Astrocyte (in vitro differentiated cells and primary cell): ENCODE measurements at regions not wholly inside any gene's neighbourhood (a gene's known extent, or its start where the extent isn't known, plus 50 kb on each side); places are given as distances from the start of the nearest gene placed in this dataset.

Experiments
- DNase-seq: peaks from one replicate; pipeline ENCODE4 v3.0.0-alpha.2; 2010; ENCODE audit warnings: low read depth
- FAIRE-seq: peaks from 2 replicates; lab custom pipeline; 2011; peaks lifted over from hg19 to GRCh38; lab: Jason Lieb, UNC
- H2AFZ ChIP-seq: 2 replicates; pipeline ENCODE4 v1.6.0; 2012; ENCODE audit warnings: low read depth, low read length, inconsistent platforms
- H3K27ac ChIP-seq: 2 replicates; pipeline ENCODE4 v1.5.1; 2011; ENCODE audit warnings: low read depth, low read length, inconsistent platforms
- H3K27me3 ChIP-seq: 2 replicates; pipeline ENCODE4 v1.6.0; 2011; ENCODE audit warnings: low read length, inconsistent platforms; ENCODE audit not compliant: insufficient read depth
- H3K36me3 ChIP-seq: 2 replicates; pipeline ENCODE4 v1.5.1; 2011; ENCODE audit warnings: low read length, inconsistent platforms; ENCODE audit not compliant: insufficient read depth
- H3K4me1 ChIP-seq: 2 replicates; pipeline ENCODE4 v1.5.1; 2011; ENCODE audit warnings: low read length, inconsistent platforms; ENCODE audit not compliant: insufficient read depth
- H3K4me2 ChIP-seq: 2 replicates; pipeline ENCODE4 v1.6.0; 2012; ENCODE audit warnings: low read length, inconsistent platforms
- H3K4me3 ChIP-seq: 2 replicates; pipeline ENCODE4 v1.5.1; 2011; ENCODE audit warnings: low read depth, mild to moderate bottlenecking, low read length, inconsistent platforms; ENCODE audit not compliant: insufficient read depth
- H3K79me2 ChIP-seq: 2 replicates; pipeline ENCODE4 v1.6.0; 2012; ENCODE audit warnings: mild to moderate bottlenecking, low read length, inconsistent platforms; ENCODE audit not compliant: insufficient read depth
- H3K9ac ChIP-seq: 2 replicates; pipeline ENCODE4 v1.6.0; 2012; ENCODE audit warnings: mild to moderate bottlenecking, low read length, inconsistent platforms
- H3K9me3 ChIP-seq: 2 replicates; pipeline ENCODE4 v1.5.1; 2012; ENCODE audit warnings: low read depth, mild to moderate bottlenecking, low read length, inconsistent platforms; ENCODE audit not compliant: insufficient read depth
- H4K20me1 ChIP-seq: 2 replicates; pipeline ENCODE4 v1.6.0; 2012; ENCODE audit warnings: low read length, inconsistent platforms; ENCODE audit not compliant: insufficient read depth
- H3K27ac Mint-ChIP-seq: one replicate; pipeline ENCODE4 v1.8.0; 2021; ENCODE audit warnings: mild to moderate bottlenecking, mixed read lengths; ENCODE audit not compliant: unreplicated experiment
- H3K27me3 Mint-ChIP-seq: one replicate; pipeline ENCODE4 v1.8.0; 2021; ENCODE audit warnings: low read depth, mixed read lengths; ENCODE audit not compliant: unreplicated experiment
- H3K36me3 Mint-ChIP-seq: one replicate; pipeline ENCODE4 v1.8.0; 2021; ENCODE audit warnings: low read depth, mixed read lengths; ENCODE audit not compliant: unreplicated experiment
- H3K4me1 Mint-ChIP-seq: one replicate; pipeline ENCODE4 v1.8.0; 2021; ENCODE audit warnings: low read depth, mixed read lengths; ENCODE audit not compliant: unreplicated experiment
- H3K4me3 Mint-ChIP-seq: one replicate; pipeline ENCODE4 v1.8.0; 2021; ENCODE audit warnings: mild to moderate bottlenecking, moderate library complexity, mixed read lengths; ENCODE audit not compliant: unreplicated experiment
- H3K9me3 Mint-ChIP-seq: one replicate; pipeline ENCODE4 v1.8.0; 2021; ENCODE audit warnings: mild to moderate bottlenecking, mixed read lengths; ENCODE audit not compliant: unreplicated experiment
- CTCF ChIP-seq: IDR thresholded peaks from 2 replicates; pipeline ENCODE4 v1.5.1; 2011; ENCODE audit warnings: low read depth, mild to moderate bottlenecking, inconsistent platforms, low read length, moderate library complexity; ENCODE audit not compliant: insufficient read depth
- EZH2 ChIP-seq: IDR thresholded peaks from 2 replicates; pipeline ENCODE4 v1.6.1; 2012; ENCODE audit warnings: mild to moderate bottlenecking, low read length, inconsistent platforms; ENCODE audit not compliant: insufficient read depth

GRCh38 chr14:57009585-57010515 lies 199.6 kb upstream of the OTX2 start:
- Histone ChIP-seq H3K9ac (no peak overlapping the region), H3K27me3 (no peaks in the 10 kb centered on the region), H3K9me3 (no peaks in the 10 kb centered on the region), H3K36me3 (no peaks in the 10 kb centered on the region), H3K4me1 (no peaks in the 10 kb centered on the region), H4K20me1 (no peaks in the 10 kb centered on the region), H2AFZ (no peak overlapping the region), H3K4me3 (no peak overlapping the region), H3K79me2 (no peaks in the 10 kb centered on the region), H3K27ac (no peak overlapping the region), H3K4me2 (no peak overlapping the region)
- Mint-ChIP-seq H3K27me3 (no peaks in the 10 kb centered on the region), H3K36me3 (no peaks in the 10 kb centered on the region), H3K4me3 (no peak overlapping the region), H3K4me1 (no peaks in the 10 kb centered on the region), H3K9me3 (no peaks in the 10 kb centered on the region), H3K27ac (no peak overlapping the region)
- FAIRE-seq (no peak), DNase-seq (no peak)
- TF ChIP-seq CTCF: no peak
- TF ChIP-seq EZH2: no peak

DNA sequence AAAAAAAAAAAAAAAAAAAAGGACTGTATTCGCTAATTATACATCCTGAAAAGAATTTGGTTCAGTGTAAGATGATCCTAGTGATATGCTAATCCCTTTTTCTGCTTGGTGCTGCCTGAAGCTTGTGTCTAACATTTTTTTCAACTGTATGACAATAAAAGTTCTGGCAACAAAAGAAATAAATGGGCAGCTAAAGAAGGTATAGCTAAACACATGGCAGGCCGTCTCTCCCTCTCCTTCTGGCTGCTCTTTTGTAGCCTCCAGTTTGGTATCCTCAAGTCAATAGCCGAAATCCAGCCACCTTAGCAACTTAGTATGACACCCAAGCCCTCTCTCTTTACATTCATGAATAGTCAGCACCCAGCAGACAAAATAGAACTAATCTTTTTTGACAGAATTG lies 198.3 kb upstream of the OTX2 start:
- no peaks in the 10 kb centered on the region for H3K9me3 Mint-ChIP-seq
- Histone ChIP-seq H2AFZ (no peak overlapping the region), H4K20me1 (no peaks in the 10 kb centered on the region), H3K4me3 (no peak overlapping the region), H3K9ac (no peak overlapping the region), H3K27me3 (no peaks in the 10 kb centered on the region), H3K9me3 (no peaks in the 10 kb centered on the region), H3K4me1 (no peaks in the 10 kb centered on the region), H3K79me2 (no peaks in the 10 kb centered on the region), H3K4me2 (no peak overlapping the region), H3K27ac (no peak overlapping the region), H3K36me3 (no peaks in the 10 kb centered on the region)
- H3K36me3 Mint-ChIP-seq: no peaks in the 10 kb centered on the region
- H3K4me1 Mint-ChIP-seq: no peaks in the 10 kb centered on the region
- no peak overlapping the region for H3K4me3 Mint-ChIP-seq
- FAIRE-seq (no peak), DNase-seq (no peak)
- H3K27me3 Mint-ChIP-seq: no peaks in the 10 kb centered on the region
- H3K27ac Mint-ChIP-seq: no peak overlapping the region
- no peak for TF ChIP-seq CTCF
- no peak for TF ChIP-seq EZH2

DNA sequence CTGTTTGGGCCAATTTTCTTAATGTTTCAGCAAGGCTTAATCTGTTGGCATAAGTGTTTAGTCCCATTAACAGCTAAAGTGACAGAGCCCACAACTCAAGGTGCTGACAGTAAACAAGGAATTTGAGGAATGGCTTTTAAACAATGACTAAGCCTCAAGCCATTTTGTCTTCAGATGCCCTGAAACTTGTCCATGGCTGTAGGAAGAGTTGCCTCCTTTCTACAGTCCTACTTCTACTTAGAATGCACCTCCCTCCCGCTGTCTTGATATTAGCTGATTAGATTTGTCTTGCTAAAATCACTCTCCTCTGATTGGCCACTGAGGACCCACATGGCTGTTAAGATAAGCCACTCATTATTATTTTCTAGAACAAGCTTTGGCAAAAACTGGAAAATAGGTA lies 188.4 kb upstream of the OTX2 start:
- Mint-ChIP-seq H3K9me3 (no peaks in the 10 kb centered on the region), H3K27ac (no peak overlapping the region), H3K4me1 (peaks cover 5% of the 10 kb centered on the region), H3K4me3 (no peak overlapping the region), H3K27me3 (peaks cover 2% of the 10 kb centered on the region), H3K36me3 (no peaks in the 10 kb centered on the region)
- no peaks in the 10 kb centered on the region for H4K20me1 ChIP-seq
- no peak for TF ChIP-seq EZH2
- no peak for TF ChIP-seq CTCF
- no peak overlapping the region for H3K4me3 ChIP-seq
- no peak overlapping the region for H2AFZ ChIP-seq
- H3K36me3 ChIP-seq: no peaks in the 10 kb centered on the region
- DNase-seq: no peak
- H3K27ac ChIP-seq: no peak overlapping the region
- H3K4me2 ChIP-seq: no peak overlapping the region
- H3K9me3 ChIP-seq: peaks cover 4% of the 10 kb centered on the region
- no peak for FAIRE-seq
- no peaks in the 10 kb centered on the region for H3K79me2 ChIP-seq
- no peaks in the 10 kb centered on the region for H3K4me1 ChIP-seq
- H3K9ac ChIP-seq: no peak overlapping the region
- no peaks in the 10 kb centered on the region for H3K27me3 ChIP-seq
